Breast epithelium (tissue), 4 donors: ENCODE measurements at regions not wholly inside any gene's neighbourhood (a gene's known extent, or its start where the extent isn't known, plus 50 kb on each side); places are given as distances from the start of the nearest gene placed in this dataset.

Source experiments
- DNase-seq, 2 donors: peaks; one replicate each; pipeline ENCODE4 v3.0.0-alpha.2; 2019; ENCODE audit warnings: low spot score in 2 of 2
- H3K27ac ChIP-seq, 2 donors: fragments of 200-600 bp; sonication (generic) in 1 of 2; one replicate each; pipeline ENCODE4 v1.5.1; 2016 to 2019; ENCODE audit warnings: mild to moderate bottlenecking in 1 of 2
- H3K27me3 ChIP-seq, 2 donors: fragments of 200-600 bp; sonication (generic) in 1 of 2; one replicate each; pipeline versions ENCODE4 v1.5.1 to v1.6.0; 2017 to 2019; ENCODE audit warnings: control low read depth in 1 of 2, mild to moderate bottlenecking in 1 of 2
- H3K36me3 ChIP-seq: fragments of 200-600 bp; one replicate; pipeline ENCODE4 v1.5.1; 2019
- H3K4me1 ChIP-seq, 2 donors: fragments of 200-600 bp; sonication (generic); one replicate each; pipeline ENCODE4 v1.5.1; 2016 to 2019; ENCODE audit warnings: control low read depth in 1 of 2
- H3K4me3 ChIP-seq, 3 donors: fragments of 200-600 bp; sonication (generic); 1 replicate in 2 of 3; 2 replicates in 1 of 3; pipeline ENCODE4 v1.5.1; 2016 to 2019; ENCODE audit warnings: mild to moderate bottlenecking in 3 of 3, moderate library complexity in 2 of 3
- H3K9me3 ChIP-seq, 2 donors: fragments of 200-600 bp; sonication (generic) in 1 of 2; one replicate each; pipeline ENCODE4 v1.5.1; 2016 to 2019; ENCODE audit warnings: control low read depth in 1 of 2
- POLR2A ChIP-seq: fragments of 450-650 bp; IDR thresholded peaks from one replicate; pipeline ENCODE4 v1.6.1; 2016; ENCODE audit warnings: antibody characterized with exemption, mild to moderate bottlenecking, moderate library complexity
- POLR2AphosphoS5 ChIP-seq, 3 donors: sonication (generic); formaldehyde crosslinking; IDR thresholded peaks; one replicate each; pipeline ENCODE4 v1.6.1; 2017; ENCODE audit warnings: antibody characterized with exemption in 3 of 3
- intact Hi-C: fragments of 100-400 bp; cut with DNase I; formaldehyde crosslinking; loops from one replicate; pipeline ENCODE4 v1.15.1; 2023; ENCODE audit warnings: low total_unique reads
- TF ChIP-seq, protein P1 (sequence below), 3 donors: fragments of 450-650 bp; IDR thresholded peaks; one replicate each; pipeline ENCODE4 v1.5.1; 2016 to 2017; ENCODE audit warnings: antibody characterized with exemption in 3 of 3, mild to moderate bottlenecking in 3 of 3, moderate library complexity in 3 of 3

DNA sequence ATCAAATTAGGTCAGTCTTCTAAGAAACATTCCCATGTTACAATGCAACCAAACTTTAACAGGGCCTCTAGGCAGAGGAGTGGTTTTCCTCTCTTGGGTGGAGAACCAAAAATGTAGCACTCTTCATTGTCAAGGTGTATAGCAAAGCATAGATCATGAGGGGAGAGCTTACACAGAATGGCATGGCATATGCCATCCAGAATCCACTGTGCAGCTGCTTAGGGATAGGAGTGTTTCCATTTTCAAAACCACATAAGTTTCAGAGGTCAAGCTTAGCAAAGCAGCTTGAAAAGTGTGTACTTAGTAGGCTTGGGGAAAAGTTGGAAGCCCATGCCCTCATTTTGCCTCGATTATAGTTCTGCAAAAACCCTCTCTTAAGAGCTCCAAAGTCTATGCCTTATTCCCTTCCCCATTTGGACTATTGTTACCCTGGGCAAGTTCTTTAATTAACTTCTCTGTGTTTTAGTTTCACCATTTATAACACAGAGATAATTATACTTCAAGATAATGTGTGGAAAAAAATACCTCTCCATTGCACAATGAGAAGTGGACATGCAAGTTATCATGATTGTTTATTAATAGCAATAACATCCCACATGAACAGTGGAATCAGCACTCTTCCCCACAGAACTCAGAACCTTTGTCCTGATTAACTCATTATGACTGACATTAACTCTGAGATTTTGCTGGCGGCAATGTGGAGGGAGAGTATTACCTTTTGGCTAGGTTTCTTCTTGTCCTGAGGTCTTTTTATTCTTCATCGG is 398.9 kb upstream of the WWC1 start:
- intact Hi-C loops: no loop called here
- no peaks in the 10 kb centered on the region for H3K9me3 ChIP-seq
- H3K27me3 ChIP-seq: no peaks in the 10 kb centered on the region
- H3K4me1 ChIP-seq: no peaks in the 10 kb centered on the region
- H3K27ac ChIP-seq: no peak overlapping the region
- no peak for DNase-seq
- H3K36me3 ChIP-seq: no peaks in the 10 kb centered on the region
- H3K4me3 ChIP-seq: no peak overlapping the region
- TF ChIP-seq, protein P1, sequence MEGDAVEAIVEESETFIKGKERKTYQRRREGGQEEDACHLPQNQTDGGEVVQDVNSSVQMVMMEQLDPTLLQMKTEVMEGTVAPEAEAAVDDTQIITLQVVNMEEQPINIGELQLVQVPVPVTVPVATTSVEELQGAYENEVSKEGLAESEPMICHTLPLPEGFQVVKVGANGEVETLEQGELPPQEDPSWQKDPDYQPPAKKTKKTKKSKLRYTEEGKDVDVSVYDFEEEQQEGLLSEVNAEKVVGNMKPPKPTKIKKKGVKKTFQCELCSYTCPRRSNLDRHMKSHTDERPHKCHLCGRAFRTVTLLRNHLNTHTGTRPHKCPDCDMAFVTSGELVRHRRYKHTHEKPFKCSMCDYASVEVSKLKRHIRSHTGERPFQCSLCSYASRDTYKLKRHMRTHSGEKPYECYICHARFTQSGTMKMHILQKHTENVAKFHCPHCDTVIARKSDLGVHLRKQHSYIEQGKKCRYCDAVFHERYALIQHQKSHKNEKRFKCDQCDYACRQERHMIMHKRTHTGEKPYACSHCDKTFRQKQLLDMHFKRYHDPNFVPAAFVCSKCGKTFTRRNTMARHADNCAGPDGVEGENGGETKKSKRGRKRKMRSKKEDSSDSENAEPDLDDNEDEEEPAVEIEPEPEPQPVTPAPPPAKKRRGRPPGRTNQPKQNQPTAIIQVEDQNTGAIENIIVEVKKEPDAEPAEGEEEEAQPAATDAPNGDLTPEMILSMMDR (IDR thresholded peaks at IDR 0.05): no peak
- TF ChIP-seq POLR2A (no peak), POLR2AphosphoS5 (IDR thresholded peaks at IDR 0.05) (no peak)

DNA sequence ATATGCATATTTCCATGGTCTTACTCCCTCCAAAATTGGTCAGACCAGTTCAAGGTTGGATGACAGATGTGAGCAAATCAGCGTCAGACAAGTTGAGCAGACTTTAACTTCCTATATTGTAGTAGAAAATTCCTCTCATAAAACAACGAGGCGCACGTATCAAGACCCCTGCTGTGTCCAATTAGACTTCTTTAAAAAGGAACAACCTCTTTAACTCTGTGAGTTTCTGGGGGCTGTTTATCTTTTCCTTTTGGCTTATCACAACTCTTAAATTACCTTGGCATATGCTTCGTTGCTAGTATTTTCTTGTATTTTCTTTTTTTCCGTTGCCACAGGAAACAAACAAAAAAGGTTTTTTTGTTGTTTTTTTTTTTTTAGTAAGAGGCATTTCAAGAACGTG is 398.2 kb upstream of the WWC1 start:
- DNase-seq: no peak
- Histone ChIP-seq H3K9me3 (no peaks in the 10 kb centered on the region), H3K27ac (no peak overlapping the region), H3K27me3 (no peaks in the 10 kb centered on the region), H3K4me3 (no peak overlapping the region), H3K36me3 (no peaks in the 10 kb centered on the region), H3K4me1 (no peaks in the 10 kb centered on the region)
- TF ChIP-seq POLR2AphosphoS5 (IDR thresholded peaks at IDR 0.05) (no peak), POLR2A (no peak)
- TF ChIP-seq, protein P1 (IDR thresholded peaks at IDR 0.05): no peak
- intact Hi-C loops: no loop called here

DNA sequence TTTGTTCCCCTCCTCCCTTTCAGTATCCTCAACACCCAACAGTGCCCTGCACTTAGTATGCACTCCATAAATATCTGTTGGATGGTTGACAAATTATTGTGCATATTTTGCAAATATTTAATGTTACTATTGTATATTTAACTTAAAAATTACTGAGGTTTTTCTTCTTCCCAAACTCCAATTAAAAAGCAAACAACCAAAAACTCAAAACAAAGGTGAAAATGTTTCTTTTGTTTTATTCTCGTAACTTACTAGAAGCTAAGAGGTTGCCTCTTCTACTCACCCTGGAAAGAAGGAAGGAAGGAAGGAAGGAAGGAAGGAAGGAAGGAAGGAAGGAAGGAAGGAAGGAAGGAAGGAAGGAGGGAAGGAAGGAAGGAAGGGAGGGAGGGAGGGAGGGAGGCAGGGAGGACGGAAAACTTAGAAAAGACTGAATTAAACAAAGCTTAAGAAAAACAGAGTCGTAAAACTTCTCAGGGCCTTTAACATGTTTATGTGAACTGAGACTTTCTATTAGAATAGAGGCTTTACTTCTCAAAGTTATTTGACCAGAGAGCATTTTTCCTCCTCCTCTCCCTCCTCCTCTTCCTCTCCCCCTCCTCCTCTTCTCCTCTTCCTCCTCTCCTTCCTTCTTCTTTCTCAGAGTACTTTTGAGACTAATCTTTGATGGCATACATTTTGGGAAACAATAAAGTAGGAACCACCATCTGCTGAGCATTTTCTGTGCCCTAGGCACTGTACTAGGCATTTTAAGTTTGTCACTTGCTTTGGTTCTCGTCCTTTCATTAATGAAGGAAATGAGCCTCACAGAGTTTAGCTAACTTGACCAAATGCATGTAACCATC is 396.6 kb upstream of the WWC1 start:
- Histone ChIP-seq H3K27me3 (no peaks in the 10 kb centered on the region), H3K27ac (no peak overlapping the region), H3K36me3 (no peaks in the 10 kb centered on the region), H3K4me1 (no peaks in the 10 kb centered on the region), H3K4me3 (no peak overlapping the region), H3K9me3 (no peaks in the 10 kb centered on the region)
- no peak for DNase-seq
- TF ChIP-seq, protein P1 (IDR thresholded peaks at IDR 0.05): no peak
- TF ChIP-seq POLR2A: no peak
- TF ChIP-seq POLR2AphosphoS5 (IDR thresholded peaks at IDR 0.05): no peak
- intact Hi-C loops: no loop called here

DNA sequence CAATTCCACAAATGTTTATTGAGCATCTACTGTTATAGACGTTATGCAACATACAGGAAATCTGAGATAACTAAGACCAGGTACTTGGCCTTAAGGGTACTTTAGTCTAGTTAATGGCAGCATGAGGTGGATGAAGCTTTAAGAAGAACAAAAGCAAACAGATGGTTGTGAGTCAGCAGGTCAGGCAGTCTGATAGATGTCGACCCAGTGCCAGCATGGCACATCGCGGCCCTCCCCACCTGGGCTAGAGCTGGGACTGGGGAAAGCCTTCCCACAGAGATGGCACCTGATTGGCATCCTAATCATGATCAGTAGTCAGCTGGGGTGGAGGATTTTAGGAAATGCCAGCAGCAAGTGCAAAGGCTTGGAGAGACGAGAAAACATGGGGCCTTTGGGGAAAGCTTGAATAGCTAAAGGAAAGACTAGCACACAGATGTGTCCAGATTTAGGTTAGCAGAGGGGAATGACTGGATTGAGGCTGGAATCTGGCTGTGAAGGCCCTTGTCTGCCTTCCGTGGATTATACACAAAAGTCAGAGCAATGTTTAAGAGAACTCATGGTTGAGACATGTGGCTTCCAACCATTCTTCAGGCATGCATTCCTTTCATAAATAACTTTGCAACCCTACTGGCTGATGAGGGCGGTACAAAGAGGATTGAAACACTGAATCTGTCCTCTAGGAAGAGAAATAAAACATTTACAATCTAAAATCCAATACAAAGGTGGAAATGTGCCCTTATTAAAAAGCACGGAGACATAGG is 395.4 kb upstream of the WWC1 start:
- no peaks in the 10 kb centered on the region for H3K36me3 ChIP-seq
- no peak overlapping the region for H3K4me3 ChIP-seq
- intact Hi-C loops: no loop called here
- no peak for TF ChIP-seq POLR2A
- no peak for TF ChIP-seq POLR2AphosphoS5 (IDR thresholded peaks at IDR 0.05)
- TF ChIP-seq, protein P1 (IDR thresholded peaks at IDR 0.05): no peak
- H3K4me1 ChIP-seq: no peaks in the 10 kb centered on the region
- DNase-seq: no peak
- H3K27ac ChIP-seq: no peak overlapping the region
- no peaks in the 10 kb centered on the region for H3K9me3 ChIP-seq
- no peaks in the 10 kb centered on the region for H3K27me3 ChIP-seq
